GM23338 (cell line): ENCODE measurements at regions not wholly inside any gene's neighbourhood (a gene's known extent, or its start where the extent isn't known, plus 50 kb on each side); places are given as distances from the start of the nearest gene placed in this dataset.

Source experiments
- ATAC-seq: fragments of 200-7000 bp; cut with Tn5 transposase; 3 replicates; pipeline ENCODE4 v1.9.1; 2020
- DNase-seq: peaks from one replicate; pipeline ENCODE4 v3.0.0-alpha.2; 2015; ENCODE audit warnings: low spot score
- H2AFZ ChIP-seq: fragments of 200-600 bp; sonication (generic); 2 replicates; pipeline ENCODE4 v1.8.0; 2016; ENCODE audit warnings: antibody characterized with exemption, mild to moderate bottlenecking, moderate library complexity
- H3F3A ChIP-seq: fragments of 200-600 bp; sonication (generic); replicated peaks from 2 replicates; pipeline ENCODE4 v1.8.0; 2017; ENCODE audit warnings: antibody characterized with exemption, mixed run types, low read depth
- H3K27ac ChIP-seq: fragments of 200-600 bp; sonication (generic); 2 replicates; pipeline ENCODE4 v1.6.1; 2016; ENCODE audit warnings: low read depth
- H3K27me3 ChIP-seq: fragments of 200-600 bp; sonication (generic); 2 replicates; pipeline ENCODE4 v1.8.0; 2016; ENCODE audit warnings: mild to moderate bottlenecking, mixed run types, moderate library complexity; ENCODE audit not compliant: insufficient read depth
- H3K36me3 ChIP-seq: fragments of 200-600 bp; sonication (generic); 2 replicates; pipeline ENCODE4 v1.8.0; 2016; ENCODE audit warnings: mild to moderate bottlenecking; ENCODE audit not compliant: insufficient read depth
- H3K4me1 ChIP-seq: fragments of 200-600 bp; sonication (generic); 2 replicates; pipeline ENCODE4 v1.8.0; 2016; ENCODE audit warnings: mild to moderate bottlenecking, moderate library complexity; ENCODE audit not compliant: insufficient read depth
- H3K4me2 ChIP-seq: fragments of 200-600 bp; sonication (generic); 2 replicates; pipeline ENCODE4 v1.7.1; 2017; ENCODE audit warnings: mixed run types
- H3K4me3 ChIP-seq: fragments of 200-600 bp; sonication (generic); 2 replicates; pipeline ENCODE4 v1.6.1; 2016; ENCODE audit warnings: mixed run types
- H3K79me2 ChIP-seq: fragments of 200-600 bp; sonication (generic); replicated peaks from 2 replicates; pipeline ENCODE4 v1.8.0; 2017; ENCODE audit warnings: mild to moderate bottlenecking; ENCODE audit not compliant: insufficient read depth
- H3K9me2 ChIP-seq: fragments of 200-600 bp; sonication (generic); 2 replicates; pipeline ENCODE4 v1.8.0; 2017; ENCODE audit not compliant: insufficient read depth
- H4K20me1 ChIP-seq: fragments of 200-600 bp; sonication (generic); replicated peaks from 2 replicates; pipeline ENCODE4 v1.8.0; 2017; ENCODE audit warnings: mild to moderate bottlenecking; ENCODE audit not compliant: insufficient read depth
- H3K27ac Mint-ChIP-seq: 2 replicates; pipeline ENCODE4 v1.8.0; 2020; ENCODE audit warnings: inconsistent platforms, mild to moderate bottlenecking, moderate library complexity, mixed read lengths
- H3K27me3 Mint-ChIP-seq: 3 replicates; pipeline ENCODE4 v1.8.0; 2022; ENCODE audit warnings: low read depth, mild to moderate bottlenecking, moderate library complexity, mixed read lengths, inconsistent platforms; ENCODE audit not compliant: insufficient read depth, poor library complexity
- H3K36me3 Mint-ChIP-seq: 3 replicates; pipeline ENCODE4 v1.8.0; 2021; ENCODE audit warnings: low read depth, mild to moderate bottlenecking, inconsistent platforms, moderate library complexity, mixed read lengths
- H3K4me1 Mint-ChIP-seq: 3 replicates; pipeline ENCODE4 v1.8.0; 2020; ENCODE audit warnings: mild to moderate bottlenecking, inconsistent platforms, mixed read lengths
- H3K4me3 Mint-ChIP-seq: 3 replicates; pipeline ENCODE4 v1.8.0; 2021; ENCODE audit warnings: moderate library complexity, mild to moderate bottlenecking, inconsistent platforms, mixed read lengths
- H3K9me3 Mint-ChIP-seq: 3 replicates; pipeline ENCODE4 v1.8.0; 2020; ENCODE audit warnings: moderate library complexity, mild to moderate bottlenecking, inconsistent platforms, mixed read lengths
- CREB1 ChIP-seq: fragments of 250-450 bp; sonication (Bioruptor Pico); IDR thresholded peaks from 2 replicates; pipeline ENCODE4 v1.5.0; 2020; ENCODE audit warnings: low read depth, mild to moderate bottlenecking, moderate library complexity
- EZH2 ChIP-seq: fragments of 200-600 bp; sonication (generic); IDR thresholded peaks from one replicate; pipeline ENCODE4 v1.8.0; 2017; ENCODE audit warnings: antibody characterized with exemption, mild to moderate bottlenecking, low read depth; ENCODE audit not compliant: unreplicated experiment
- EZH2phosphoT487 ChIP-seq: fragments of 200-600 bp; sonication (generic); IDR thresholded peaks from one replicate; pipeline ENCODE4 v1.8.1; 2018; ENCODE audit warnings: antibody characterized with exemption; ENCODE audit not compliant: unreplicated experiment
- POLR2AphosphoS5 ChIP-seq: IDR thresholded peaks from 2 replicates; pipeline ENCODE4 v1.6.1; 2016; ENCODE audit warnings: antibody characterized with exemption, low read depth
- STAT1 ChIP-seq: IDR thresholded peaks from one replicate; pipeline ENCODE4 v1.6.1; 2016; ENCODE audit warnings: antibody characterized with exemption; ENCODE audit not compliant: unreplicated experiment
- ZNF114 ChIP-seq: fragments of 250-450 bp; sonication (Bioruptor Pico); IDR thresholded peaks from 2 replicates; pipeline ENCODE4 v1.5.0; 2020; ENCODE audit warnings: mild to moderate bottlenecking, moderate library complexity
- ZNF331 ChIP-seq: fragments of 250-450 bp; sonication (Bioruptor Pico); IDR thresholded peaks from 2 replicates; pipeline ENCODE4 v1.5.0; 2020; ENCODE audit warnings: low read depth, mild to moderate bottlenecking, moderate library complexity
- TF ChIP-seq, protein P1 (sequence below): fragments of 250-450 bp; sonication (Bioruptor Pico); IDR thresholded peaks from 2 replicates; pipeline ENCODE4 v1.5.0; 2020; ENCODE audit warnings: mild to moderate bottlenecking, moderate library complexity
- TF ChIP-seq, protein P2 (sequence below): IDR thresholded peaks from 2 replicates; pipeline ENCODE4 v1.6.1; 2016; ENCODE audit warnings: antibody characterized with exemption

DNA sequence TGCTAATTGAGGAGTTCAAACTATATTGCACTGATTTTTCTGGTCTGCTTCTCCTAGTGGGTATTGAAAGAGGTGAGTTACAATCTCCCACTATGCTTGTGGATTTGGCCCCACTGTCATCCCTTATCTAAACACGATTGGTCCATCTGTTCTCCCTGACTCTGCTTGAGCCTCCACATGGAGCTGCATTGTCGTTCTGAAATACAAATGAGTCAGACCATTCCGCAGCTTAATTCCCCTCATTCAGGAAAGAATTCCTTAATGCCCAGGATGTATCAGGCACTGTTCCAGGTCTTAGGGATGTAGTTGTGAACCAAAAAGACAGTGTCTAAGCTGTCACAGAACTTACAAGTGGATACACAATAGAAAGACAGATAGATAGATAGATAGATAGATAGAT lies 461.9 kb downstream of the QKI start:
- Histone ChIP-seq H4K20me1 (no peaks in the 10 kb centered on the region), H3K4me3 (no peak overlapping the region), H3K4me1 (no peaks in the 10 kb centered on the region), H3K36me3 (no peaks in the 10 kb centered on the region), H2AFZ (no peak overlapping the region), H3K9me2 (no peaks in the 10 kb centered on the region), H3K4me2 (no peak overlapping the region), H3K27ac (no peak overlapping the region), H3K79me2 (no peaks in the 10 kb centered on the region), H3K27me3 (no peaks in the 10 kb centered on the region), H3F3A (no peaks in the 10 kb centered on the region)
- H3K4me3 Mint-ChIP-seq: no peak overlapping the region
- H3K27me3 Mint-ChIP-seq: no peaks in the 10 kb centered on the region
- ATAC-seq (no peak), DNase-seq (no peak)
- no peaks in the 10 kb centered on the region for H3K9me3 Mint-ChIP-seq
- TF ChIP-seq, protein P1, sequence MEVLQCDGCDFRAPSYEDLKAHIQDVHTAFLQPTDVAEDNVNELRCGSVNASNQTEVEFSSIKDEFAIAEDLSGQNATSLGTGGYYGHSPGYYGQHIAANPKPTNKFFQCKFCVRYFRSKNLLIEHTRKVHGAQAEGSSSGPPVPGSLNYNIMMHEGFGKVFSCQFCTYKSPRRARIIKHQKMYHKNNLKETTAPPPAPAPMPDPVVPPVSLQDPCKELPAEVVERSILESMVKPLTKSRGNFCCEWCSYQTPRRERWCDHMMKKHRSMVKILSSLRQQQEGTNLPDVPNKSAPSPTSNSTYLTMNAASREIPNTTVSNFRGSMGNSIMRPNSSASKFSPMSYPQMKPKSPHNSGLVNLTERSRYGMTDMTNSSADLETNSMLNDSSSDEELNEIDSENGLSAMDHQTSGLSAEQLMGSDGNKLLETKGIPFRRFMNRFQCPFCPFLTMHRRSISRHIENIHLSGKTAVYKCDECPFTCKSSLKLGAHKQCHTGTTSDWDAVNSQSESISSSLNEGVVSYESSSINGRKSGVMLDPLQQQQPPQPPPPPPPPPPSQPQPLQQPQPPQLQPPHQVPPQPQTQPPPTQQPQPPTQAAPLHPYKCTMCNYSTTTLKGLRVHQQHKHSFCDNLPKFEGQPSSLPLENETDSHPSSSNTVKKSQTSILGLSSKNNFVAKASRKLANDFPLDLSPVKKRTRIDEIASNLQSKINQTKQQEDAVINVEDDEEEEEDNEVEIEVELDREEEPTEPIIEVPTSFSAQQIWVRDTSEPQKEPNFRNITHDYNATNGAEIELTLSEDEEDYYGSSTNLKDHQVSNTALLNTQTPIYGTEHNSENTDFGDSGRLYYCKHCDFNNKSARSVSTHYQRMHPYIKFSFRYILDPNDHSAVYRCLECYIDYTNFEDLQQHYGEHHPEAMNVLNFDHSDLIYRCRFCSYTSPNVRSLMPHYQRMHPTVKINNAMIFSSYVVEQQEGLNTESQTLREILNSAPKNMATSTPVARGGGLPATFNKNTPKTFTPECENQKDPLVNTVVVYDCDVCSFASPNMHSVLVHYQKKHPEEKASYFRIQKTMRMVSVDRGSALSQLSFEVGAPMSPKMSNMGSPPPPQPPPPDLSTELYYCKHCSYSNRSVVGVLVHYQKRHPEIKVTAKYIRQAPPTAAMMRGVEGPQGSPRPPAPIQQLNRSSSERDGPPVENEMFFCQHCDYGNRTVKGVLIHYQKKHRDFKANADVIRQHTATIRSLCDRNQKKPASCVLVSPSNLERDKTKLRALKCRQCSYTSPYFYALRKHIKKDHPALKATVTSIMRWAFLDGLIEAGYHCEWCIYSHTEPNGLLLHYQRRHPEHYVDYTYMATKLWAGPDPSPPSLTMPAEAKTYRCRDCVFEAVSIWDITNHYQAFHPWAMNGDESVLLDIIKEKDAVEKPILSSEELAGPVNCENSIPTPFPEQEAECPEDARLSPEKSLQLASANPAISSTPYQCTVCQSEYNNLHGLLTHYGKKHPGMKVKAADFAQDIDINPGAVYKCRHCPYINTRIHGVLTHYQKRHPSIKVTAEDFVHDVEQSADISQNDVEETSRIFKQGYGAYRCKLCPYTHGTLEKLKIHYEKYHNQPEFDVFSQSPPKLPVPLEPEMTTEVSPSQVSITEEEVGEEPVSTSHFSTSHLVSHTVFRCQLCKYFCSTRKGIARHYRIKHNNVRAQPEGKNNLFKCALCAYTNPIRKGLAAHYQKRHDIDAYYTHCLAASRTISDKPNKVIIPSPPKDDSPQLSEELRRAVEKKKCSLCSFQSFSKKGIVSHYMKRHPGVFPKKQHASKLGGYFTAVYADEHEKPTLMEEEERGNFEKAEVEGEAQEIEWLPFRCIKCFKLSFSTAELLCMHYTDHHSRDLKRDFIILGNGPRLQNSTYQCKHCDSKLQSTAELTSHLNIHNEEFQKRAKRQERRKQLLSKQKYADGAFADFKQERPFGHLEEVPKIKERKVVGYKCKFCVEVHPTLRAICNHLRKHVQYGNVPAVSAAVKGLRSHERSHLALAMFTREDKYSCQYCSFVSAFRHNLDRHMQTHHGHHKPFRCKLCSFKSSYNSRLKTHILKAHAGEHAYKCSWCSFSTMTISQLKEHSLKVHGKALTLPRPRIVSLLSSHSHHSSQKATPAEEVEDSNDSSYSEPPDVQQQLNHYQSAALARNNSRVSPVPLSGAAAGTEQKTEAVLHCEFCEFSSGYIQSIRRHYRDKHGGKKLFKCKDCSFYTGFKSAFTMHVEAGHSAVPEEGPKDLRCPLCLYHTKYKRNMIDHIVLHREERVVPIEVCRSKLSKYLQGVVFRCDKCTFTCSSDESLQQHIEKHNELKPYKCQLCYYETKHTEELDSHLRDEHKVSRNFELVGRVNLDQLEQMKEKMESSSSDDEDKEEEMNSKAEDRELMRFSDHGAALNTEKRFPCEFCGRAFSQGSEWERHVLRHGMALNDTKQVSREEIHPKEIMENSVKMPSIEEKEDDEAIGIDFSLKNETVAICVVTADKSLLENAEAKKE (CRISPR knock-in tag): no peak
- no peak for TF ChIP-seq CREB1 (CRISPR knock-in tag)
- TF ChIP-seq, protein P2, sequence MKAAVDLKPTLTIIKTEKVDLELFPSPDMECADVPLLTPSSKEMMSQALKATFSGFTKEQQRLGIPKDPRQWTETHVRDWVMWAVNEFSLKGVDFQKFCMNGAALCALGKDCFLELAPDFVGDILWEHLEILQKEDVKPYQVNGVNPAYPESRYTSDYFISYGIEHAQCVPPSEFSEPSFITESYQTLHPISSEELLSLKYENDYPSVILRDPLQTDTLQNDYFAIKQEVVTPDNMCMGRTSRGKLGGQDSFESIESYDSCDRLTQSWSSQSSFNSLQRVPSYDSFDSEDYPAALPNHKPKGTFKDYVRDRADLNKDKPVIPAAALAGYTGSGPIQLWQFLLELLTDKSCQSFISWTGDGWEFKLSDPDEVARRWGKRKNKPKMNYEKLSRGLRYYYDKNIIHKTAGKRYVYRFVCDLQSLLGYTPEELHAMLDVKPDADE: no peak
- no peak overlapping the region for H3K27ac Mint-ChIP-seq
- no peaks in the 10 kb centered on the region for H3K4me1 Mint-ChIP-seq
- no peaks in the 10 kb centered on the region for H3K36me3 Mint-ChIP-seq

DNA sequence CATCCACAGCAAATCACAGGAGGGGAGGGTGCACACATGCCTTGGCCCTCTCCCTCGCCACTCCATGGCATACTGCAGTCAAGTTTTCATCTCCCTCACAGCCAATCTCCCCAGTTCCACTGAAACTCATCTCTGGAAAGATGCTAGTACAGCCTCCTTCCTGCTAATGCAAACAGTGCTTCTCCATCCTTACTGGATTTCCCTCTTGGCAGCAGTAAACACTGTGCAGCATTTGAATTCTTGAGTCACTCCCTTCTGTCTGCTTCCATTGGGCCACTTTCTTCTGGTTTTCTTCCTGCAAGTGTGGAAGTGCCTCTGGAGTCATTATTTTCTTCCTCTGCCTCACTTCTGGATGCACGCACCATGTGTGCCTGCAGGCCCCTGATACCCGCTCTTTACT lies 460.3 kb downstream of the QKI start:
- Histone ChIP-seq H3K79me2 (no peaks in the 10 kb centered on the region), H3K27me3 (no peaks in the 10 kb centered on the region), H3K4me3 (no peak overlapping the region), H3K27ac (no peak overlapping the region), H3F3A (no peaks in the 10 kb centered on the region), H3K36me3 (no peaks in the 10 kb centered on the region), H3K4me2 (no peak overlapping the region), H3K4me1 (no peaks in the 10 kb centered on the region), H3K9me2 (0 out of 2 replicates have a peak, but pooled peaks cover 9% of the 10 kb centered on the region), H2AFZ (no peak overlapping the region), H4K20me1 (no peaks in the 10 kb centered on the region)
- DNase-seq (no peak), ATAC-seq (no peak)
- Mint-ChIP-seq H3K36me3 (no peaks in the 10 kb centered on the region), H3K27ac (no peak overlapping the region), H3K4me1 (no peaks in the 10 kb centered on the region), H3K4me3 (no peak overlapping the region), H3K9me3 (no peaks in the 10 kb centered on the region), H3K27me3 (no peaks in the 10 kb centered on the region)
- TF ChIP-seq ZNF114 (CRISPR knock-in tag) (no peak), STAT1 (no peak), POLR2AphosphoS5 (no peak), EZH2 (no peak), EZH2phosphoT487 (no peak), ZNF331 (no peak)
- TF ChIP-seq, protein P2: no peak
